ENCODE measurements at regions not wholly inside any gene's neighbourhood (a gene's known extent, or its start where the extent isn't known, plus 50 kb on each side); places are given as distances from the start of the nearest gene placed in this dataset.

DNA sequence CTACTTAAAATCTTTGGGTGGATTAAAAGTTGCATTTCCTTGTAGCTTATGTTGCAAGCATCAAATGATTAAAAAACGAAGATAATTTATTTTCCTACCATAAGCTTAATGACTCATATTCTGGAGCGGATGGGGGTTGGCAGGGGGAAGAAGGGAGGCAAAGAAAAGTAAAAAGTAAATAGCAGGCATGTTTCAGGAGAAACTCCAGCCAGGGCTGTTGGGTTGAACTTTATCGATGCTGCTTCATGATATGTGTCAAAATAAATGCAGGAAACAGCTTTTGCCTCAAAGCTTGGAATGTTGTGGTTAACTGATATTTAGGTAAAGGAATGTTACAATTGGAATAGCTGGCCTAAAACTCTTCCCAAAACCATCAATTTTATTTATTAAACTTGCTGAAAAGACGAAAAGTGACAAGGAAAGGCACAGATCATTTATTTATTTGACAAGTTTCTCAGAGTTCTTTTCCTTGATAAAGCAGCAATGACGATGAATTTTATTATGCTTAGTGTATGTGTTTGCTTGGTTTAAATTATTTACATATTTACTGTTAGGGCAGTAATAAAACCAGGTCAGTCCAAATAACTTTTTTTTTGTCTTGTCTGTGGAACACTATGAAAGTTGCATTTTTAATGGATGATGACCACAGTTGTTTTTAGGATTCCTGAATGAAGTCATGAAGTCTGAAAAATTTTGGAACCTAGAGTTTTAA, 177.9 kb downstream of the PCSK1 start:
- TF ChIP-seq, protein P1, sequence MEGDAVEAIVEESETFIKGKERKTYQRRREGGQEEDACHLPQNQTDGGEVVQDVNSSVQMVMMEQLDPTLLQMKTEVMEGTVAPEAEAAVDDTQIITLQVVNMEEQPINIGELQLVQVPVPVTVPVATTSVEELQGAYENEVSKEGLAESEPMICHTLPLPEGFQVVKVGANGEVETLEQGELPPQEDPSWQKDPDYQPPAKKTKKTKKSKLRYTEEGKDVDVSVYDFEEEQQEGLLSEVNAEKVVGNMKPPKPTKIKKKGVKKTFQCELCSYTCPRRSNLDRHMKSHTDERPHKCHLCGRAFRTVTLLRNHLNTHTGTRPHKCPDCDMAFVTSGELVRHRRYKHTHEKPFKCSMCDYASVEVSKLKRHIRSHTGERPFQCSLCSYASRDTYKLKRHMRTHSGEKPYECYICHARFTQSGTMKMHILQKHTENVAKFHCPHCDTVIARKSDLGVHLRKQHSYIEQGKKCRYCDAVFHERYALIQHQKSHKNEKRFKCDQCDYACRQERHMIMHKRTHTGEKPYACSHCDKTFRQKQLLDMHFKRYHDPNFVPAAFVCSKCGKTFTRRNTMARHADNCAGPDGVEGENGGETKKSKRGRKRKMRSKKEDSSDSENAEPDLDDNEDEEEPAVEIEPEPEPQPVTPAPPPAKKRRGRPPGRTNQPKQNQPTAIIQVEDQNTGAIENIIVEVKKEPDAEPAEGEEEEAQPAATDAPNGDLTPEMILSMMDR (conservative IDR thresholded peaks at IDR 0.05; ENCODE audit: low read depth, low read length): no peak
- no peak for TF ChIP-seq EZH2 (IDR thresholded peaks at IDR 0.05; ENCODE audit: borderline replicate concordance, low read depth, low read length, poor library complexity, severe bottlenecking)
